AG09319 (cell line): ENCODE measurements at regions not wholly inside any gene's neighbourhood (a gene's known extent, or its start where the extent isn't known, plus 50 kb on each side); places are given as distances from the start of the nearest gene placed in this dataset.

Source experiments
- DNase-seq: peaks from one replicate; pipeline ENCODE4 v3.0.0-alpha.2; 2010; ENCODE audit warnings: low read depth; ENCODE audit errors: extremely low read depth
- TF ChIP-seq, protein P1 (sequence below): IDR thresholded peaks from 2 replicates; pipeline ENCODE4 v1.5.1; 2011; ENCODE audit warnings: low read depth, mild to moderate bottlenecking, inconsistent platforms, low read length, moderate library complexity

DNA sequence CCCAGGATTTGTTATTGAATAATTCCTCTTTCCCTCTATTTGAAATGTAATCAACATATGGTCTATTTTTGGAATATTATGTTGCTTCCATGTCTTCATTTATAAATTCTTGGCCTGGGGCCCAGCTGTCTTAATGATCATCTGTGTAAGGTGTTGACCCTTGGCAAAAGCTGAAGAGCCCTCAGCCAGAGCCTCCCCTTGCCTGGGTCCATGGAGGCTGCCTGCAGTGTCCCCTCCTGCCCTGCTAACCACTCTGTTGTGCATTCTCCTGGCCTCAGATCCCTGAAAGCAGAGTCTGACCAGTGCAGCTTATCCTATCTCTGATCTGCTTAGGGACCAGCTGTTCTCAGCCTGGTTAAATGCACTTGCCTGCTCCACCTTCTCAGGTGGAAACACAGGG lies 226.1 kb upstream of the APCDD1 start:
- no peak for DNase-seq
- TF ChIP-seq, protein P1, sequence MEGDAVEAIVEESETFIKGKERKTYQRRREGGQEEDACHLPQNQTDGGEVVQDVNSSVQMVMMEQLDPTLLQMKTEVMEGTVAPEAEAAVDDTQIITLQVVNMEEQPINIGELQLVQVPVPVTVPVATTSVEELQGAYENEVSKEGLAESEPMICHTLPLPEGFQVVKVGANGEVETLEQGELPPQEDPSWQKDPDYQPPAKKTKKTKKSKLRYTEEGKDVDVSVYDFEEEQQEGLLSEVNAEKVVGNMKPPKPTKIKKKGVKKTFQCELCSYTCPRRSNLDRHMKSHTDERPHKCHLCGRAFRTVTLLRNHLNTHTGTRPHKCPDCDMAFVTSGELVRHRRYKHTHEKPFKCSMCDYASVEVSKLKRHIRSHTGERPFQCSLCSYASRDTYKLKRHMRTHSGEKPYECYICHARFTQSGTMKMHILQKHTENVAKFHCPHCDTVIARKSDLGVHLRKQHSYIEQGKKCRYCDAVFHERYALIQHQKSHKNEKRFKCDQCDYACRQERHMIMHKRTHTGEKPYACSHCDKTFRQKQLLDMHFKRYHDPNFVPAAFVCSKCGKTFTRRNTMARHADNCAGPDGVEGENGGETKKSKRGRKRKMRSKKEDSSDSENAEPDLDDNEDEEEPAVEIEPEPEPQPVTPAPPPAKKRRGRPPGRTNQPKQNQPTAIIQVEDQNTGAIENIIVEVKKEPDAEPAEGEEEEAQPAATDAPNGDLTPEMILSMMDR = no peak

DNA sequence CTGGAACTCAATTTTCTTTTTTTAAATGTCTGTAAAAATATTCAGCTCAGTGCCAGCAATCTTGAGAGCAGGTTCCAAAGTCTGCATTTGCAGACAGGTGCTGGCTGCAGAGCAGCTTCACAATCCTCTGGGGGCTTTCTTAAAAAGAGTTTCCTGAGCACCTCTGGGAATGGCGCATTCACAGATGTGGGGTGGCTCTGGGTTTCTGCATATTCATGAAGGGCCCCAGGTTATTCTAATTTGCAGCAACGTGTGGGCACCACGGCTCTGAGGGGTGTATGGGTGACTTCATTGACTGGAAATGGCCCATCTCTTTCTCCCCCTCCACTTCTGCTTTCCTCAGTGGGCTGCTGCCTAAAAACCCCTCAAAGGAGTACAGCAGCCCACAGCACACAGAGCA lies 225.0 kb upstream of the APCDD1 start:
- no peak for DNase-seq
- TF ChIP-seq, protein P1 = no peak

DNA sequence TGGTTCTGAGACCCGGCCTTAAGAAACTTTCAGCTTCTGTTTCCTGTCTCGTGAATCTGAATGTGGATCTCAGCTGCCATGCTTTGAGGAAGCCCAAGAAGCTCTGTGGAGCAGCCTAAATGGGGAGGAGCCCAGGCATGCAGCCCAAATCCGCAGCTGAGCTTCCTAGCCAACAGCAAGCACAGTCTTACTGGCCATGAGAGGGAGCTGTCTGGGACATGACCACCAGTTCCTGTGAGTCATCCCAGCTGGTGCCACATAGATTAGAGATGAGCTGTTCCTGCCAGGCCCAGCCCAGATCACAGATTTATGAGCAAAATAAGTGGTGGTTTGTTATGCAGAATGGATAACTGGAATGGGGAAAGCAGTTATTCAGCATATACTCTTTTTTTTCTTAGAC lies 224.4 kb upstream of the APCDD1 start:
- peak; percentile 16 for DNase-seq
- TF ChIP-seq, protein P1 = no peak; the same call in 1 of the 2 replicates

DNA sequence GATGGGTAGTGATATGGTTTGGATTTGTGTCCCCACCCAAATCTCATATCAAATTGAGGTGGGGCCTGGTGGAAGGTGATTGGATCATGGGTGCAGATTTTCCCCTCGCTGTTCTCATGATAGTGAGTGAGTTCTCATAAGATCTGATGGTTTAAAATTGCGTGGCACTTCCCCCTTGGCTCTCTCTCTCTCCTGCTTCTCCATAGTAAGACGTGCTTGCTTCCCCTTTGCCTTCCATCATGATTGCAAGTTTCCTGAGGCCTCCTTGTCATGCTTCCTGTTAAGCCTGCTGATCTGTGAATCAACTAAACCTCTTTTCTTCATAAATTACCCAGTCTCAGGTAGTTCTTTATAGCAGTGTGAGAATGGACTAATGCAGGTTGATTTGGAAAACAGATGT lies 223.2 kb upstream of the APCDD1 start:
- DNase-seq = no peak
- TF ChIP-seq, protein P1 = no peak

DNA sequence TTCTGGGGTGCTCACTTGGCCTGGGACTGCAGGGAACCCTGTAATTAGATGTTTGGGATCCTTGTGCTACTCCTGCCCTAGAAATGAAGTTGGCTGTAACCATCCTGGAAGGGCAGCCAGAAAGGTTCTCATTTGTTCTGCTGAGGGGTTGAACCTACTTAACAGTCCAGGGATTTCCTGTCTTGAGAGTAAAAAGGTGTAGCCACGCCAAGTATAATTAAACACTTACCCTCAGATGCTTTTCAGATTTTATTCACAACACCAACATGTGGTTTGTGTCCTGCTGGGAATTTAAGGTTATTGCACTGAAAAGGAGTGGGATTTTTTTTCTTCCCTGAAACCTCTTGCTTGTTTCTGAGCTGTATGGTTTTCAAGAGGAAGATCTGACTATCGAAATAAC lies 222.4 kb upstream of the APCDD1 start:
- TF ChIP-seq, protein P1 = no peak
- no peak for DNase-seq

DNA sequence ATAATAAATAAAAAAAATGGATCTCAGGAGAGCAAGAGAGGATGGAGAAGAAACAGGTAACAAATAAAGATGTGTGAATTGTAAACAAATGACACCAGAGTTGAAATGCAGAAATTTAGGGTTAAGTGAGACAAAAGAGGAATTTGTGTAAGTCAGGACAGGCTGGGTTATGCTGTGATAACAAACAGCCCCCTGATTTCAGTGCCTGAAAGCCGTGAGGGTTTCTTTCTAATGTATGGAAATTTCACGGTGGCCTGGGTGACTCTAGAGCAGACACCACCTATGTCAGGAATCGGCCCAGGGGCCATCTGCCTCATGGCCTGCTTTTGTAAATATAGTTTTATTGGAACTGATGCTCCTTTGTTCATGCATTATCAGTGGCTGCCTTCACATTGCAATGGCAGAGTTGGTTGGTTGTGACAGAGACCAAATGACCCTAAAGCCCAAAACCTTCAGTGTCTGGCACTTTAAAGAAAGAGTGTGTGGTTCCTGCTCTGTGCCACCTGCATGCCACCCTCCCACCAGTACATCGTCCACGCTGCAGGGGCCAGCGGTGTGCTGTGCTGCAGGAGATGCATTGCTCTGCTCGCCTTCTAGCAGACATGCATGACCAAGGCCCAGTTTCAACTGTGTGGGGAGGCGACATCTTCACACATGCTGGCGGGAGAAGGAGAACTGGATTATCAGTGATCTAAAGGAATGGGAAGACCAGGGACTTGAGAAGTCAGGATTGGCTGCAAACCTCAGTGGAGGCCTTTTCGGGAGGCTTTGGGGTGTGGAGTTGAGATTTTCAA lies 221.2 kb upstream of the APCDD1 start:
- TF ChIP-seq, protein P1 = no peak
- no peak for DNase-seq

DNA sequence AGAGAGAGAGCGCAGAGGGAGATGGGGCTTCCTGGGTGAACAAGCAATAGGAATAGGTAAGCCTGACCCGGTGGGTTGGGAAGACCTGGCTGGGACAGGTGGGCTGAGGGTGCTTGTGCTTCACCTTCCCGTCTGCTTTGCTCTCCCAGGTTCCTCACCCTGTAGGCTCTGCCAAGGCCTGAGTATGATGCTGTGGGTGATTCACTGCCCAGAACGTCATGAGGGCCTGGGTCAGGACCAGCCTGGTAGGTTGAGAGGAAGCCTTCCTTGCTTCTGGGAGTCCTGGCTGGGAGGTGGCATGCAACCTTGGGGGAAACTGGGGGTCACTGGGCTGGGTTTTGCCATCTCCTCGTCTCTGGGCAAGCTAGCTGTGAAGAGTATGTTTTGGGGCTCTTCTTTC lies 220.2 kb upstream of the APCDD1 start:
- DNase-seq = no peak
- TF ChIP-seq, protein P1 = no peak
